ENCODE measurements at regions not wholly inside any gene's neighbourhood (a gene's known extent, or its start where the extent isn't known, plus 50 kb on each side); places are given as distances from the start of the nearest gene placed in this dataset.
"Not testable (repeated sequence)": the region's sequence is repeated elsewhere in the genome, so short reads cannot be mapped to it uniquely, and the experiment has no call there.

DNA sequence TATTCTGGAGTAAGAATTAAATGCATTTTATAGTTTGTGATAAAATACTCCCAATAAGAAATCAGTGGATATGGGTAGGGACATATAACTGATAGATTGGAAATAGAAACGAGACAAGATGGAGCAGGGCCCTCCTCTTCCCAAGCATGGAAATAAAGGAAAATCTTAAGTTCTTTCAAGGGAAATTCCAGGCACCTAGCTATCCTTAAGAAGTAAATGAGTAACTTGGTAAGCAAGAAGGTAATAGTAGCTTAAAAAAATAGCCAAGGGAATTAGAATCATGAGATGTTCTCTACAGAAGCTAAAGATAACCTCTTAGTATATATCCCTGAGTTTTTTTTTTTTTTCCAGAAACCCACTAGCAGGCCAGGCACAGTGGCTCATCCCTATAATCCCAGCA lies 105.5 kb upstream of the FAM3C start:
- no peak for TF ChIP-seq SPI1 (IDR thresholded peaks at IDR 0.05; ENCODE audit: low read depth, low read length)
- no peak for TF ChIP-seq POLR2AphosphoS5 (IDR thresholded peaks at IDR 0.05; ENCODE audit: low read depth, low read length)
- no peak for FAIRE-seq
- no peak for DNase-seq (ENCODE audit: insufficient read length, low spot score)

DNA sequence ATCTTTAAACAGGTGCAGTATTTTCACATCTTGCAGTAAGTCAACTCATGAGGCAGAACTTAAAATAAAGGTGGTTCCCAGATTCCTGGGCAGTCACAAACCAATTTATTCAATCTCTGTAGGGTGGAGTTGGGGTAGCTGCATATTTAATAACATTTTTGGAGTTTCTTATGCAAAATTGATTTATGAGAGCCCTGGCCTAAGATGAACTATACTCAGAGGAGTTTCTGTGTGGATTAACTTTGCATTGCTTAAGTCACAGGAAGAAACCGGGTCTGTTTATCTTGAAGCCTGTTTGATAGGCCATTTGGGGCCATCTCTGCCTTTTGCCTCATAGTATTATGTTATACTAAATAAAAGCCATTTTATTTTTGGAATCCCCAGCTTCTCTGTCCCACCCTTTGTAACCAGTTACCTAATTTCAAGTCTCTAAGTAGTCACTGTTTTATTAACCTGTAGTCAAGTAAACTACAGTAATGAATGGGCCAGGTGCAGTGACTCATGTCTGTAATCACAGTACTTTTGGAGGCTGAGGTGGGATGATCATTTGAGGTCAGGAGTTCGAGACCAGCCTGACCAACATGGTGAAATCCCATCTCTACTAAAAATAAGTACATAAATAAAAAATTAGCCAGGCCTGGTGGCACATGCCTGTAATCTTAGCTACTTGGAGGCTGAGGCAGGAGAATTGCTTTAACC lies 104.4 kb upstream of the FAM3C start:
- TF ChIP-seq POLR2AphosphoS5 (IDR thresholded peaks at IDR 0.05; ENCODE audit: low read depth, low read length) (no peak), SPI1 (IDR thresholded peaks at IDR 0.05; ENCODE audit: low read depth, low read length) (no peak), POLR2A (IDR thresholded peaks at IDR 0.05; ENCODE audit: low read depth, low read length) (no peak), TAF1 (IDR thresholded peaks at IDR 0.05; ENCODE audit: low read depth, low read length) (no peak), POU2F2 (IDR thresholded peaks at IDR 0.05; ENCODE audit: low read depth, low read length) (no peak), PAX5 (IDR thresholded peaks at IDR 0.05; ENCODE audit: insufficient read depth, low read length, severe bottlenecking) (no peak)
- no peak for FAIRE-seq
- DNase-seq (ENCODE audit: insufficient read length, low spot score): no peak

DNA sequence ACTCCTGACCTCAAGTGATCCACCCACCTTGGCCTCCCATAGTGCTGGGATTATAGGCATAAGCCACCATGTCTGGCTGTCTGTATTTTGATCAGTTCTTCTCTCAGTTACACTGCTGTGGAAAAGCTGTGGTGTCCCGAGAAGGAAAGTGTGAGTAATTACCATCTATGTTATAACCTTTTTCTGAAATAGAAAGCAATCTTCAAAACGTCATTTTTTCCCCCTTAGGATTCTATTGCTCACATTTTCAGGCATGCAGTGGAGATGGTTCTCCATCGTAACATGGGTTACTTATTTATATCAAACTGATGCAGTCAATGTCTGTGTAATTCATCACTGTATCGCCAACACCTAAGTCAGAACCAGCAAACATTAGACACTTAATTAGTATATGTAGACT lies 103.5 kb upstream of the FAM3C start:
- TF ChIP-seq TAF1 (IDR thresholded peaks at IDR 0.05; ENCODE audit: low read depth, low read length): no peak
- no peak for TF ChIP-seq POLR2AphosphoS5 (IDR thresholded peaks at IDR 0.05; ENCODE audit: low read depth, low read length)
- no peak for TF ChIP-seq POU2F2 (IDR thresholded peaks at IDR 0.05; ENCODE audit: low read depth, low read length)
- TF ChIP-seq POLR2A (IDR thresholded peaks at IDR 0.05; ENCODE audit: low read depth, low read length): no peak
- TF ChIP-seq PAX5 (IDR thresholded peaks at IDR 0.05; ENCODE audit: insufficient read depth, low read length, severe bottlenecking): no peak
- no peak for TF ChIP-seq SPI1 (IDR thresholded peaks at IDR 0.05; ENCODE audit: low read depth, low read length)
- no peak for FAIRE-seq
- no peak for DNase-seq (ENCODE audit: insufficient read length, low spot score)

- FAIRE-seq: no peak
- no peak for TF ChIP-seq PAX5 (IDR thresholded peaks at IDR 0.05; ENCODE audit: insufficient read depth, low read length, severe bottlenecking)
- TF ChIP-seq TAF1 (IDR thresholded peaks at IDR 0.05; ENCODE audit: low read depth, low read length): no peak
- TF ChIP-seq POLR2AphosphoS5 (IDR thresholded peaks at IDR 0.05; ENCODE audit: low read depth, low read length): no peak
- no peak for TF ChIP-seq SPI1 (IDR thresholded peaks at IDR 0.05; ENCODE audit: low read depth, low read length)
- TF ChIP-seq POU2F2 (IDR thresholded peaks at IDR 0.05; ENCODE audit: low read depth, low read length): no peak
- TF ChIP-seq POLR2A (IDR thresholded peaks at IDR 0.05; ENCODE audit: low read depth, low read length): no peak
- no peak for DNase-seq (ENCODE audit: insufficient read length, low spot score)
Measured at GRCh38 chr7:121498816-121499215, 102.7 kb upstream of the FAM3C start.

DNA sequence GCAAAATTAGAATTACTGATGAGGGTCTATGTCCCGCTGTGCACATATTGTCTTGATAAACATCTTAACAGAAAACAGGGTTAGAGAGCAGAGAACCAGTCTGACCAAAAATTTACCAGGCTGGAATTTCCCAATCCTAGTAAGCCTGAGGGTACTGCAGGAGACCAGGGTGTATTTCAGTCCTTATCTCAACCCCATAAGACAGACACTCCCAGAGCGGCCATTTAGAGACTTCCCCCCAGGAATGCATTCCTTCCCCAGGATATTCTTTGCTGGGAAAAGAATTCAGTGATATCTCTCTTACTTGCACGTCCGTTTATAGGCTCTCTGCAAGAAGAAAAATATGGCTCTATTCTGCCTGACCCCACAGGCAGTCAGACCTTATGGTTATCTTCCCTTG lies 101.4 kb upstream of the FAM3C start:
- DNase-seq (ENCODE audit: insufficient read length, low spot score); FAIRE-seq: not testable (repeated sequence)

GRCh38 chr7:121494516-121494915 lies 98.4 kb upstream of the FAM3C start:
- TF ChIP-seq POLR2A (IDR thresholded peaks at IDR 0.05; ENCODE audit: low read depth, low read length): no peak
- TF ChIP-seq TAF1 (IDR thresholded peaks at IDR 0.05; ENCODE audit: low read depth, low read length): no peak
- no peak for TF ChIP-seq SPI1 (IDR thresholded peaks at IDR 0.05; ENCODE audit: low read depth, low read length)
- no peak for TF ChIP-seq POLR2AphosphoS5 (IDR thresholded peaks at IDR 0.05; ENCODE audit: low read depth, low read length)
- no peak for TF ChIP-seq POU2F2 (IDR thresholded peaks at IDR 0.05; ENCODE audit: low read depth, low read length)
- DNase-seq (ENCODE audit: insufficient read length, low spot score): no peak
- FAIRE-seq: no peak

DNA sequence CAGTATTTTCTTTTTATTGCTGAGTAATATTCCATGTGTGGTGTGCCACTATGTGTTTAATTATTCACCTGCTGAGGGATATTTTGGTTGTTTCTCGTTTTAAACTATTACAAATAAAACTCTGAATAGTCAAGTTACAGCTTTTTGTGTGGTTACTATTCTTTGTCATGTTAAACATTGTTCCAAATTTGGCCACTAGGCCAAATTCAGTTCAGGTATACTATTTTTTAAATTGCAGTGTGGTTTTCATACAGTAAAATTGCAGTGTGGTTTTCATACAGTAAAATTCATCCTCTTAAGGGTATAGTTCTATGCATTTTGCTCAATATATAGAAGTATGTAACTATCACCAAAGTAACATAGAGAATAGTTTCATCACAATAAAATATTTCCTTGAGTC lies 97.4 kb upstream of the FAM3C start:
- no peak for FAIRE-seq
- TF ChIP-seq POU2F2 (IDR thresholded peaks at IDR 0.05; ENCODE audit: low read depth, low read length): no peak
- no peak for TF ChIP-seq SPI1 (IDR thresholded peaks at IDR 0.05; ENCODE audit: low read depth, low read length)
- no peak for TF ChIP-seq TAF1 (IDR thresholded peaks at IDR 0.05; ENCODE audit: low read depth, low read length)
- TF ChIP-seq PAX5 (IDR thresholded peaks at IDR 0.05; ENCODE audit: insufficient read depth, low read length, severe bottlenecking): no peak
- no peak for TF ChIP-seq POLR2A (IDR thresholded peaks at IDR 0.05; ENCODE audit: low read depth, low read length)
- no peak for TF ChIP-seq POLR2AphosphoS5 (IDR thresholded peaks at IDR 0.05; ENCODE audit: low read depth, low read length)
- no peak for DNase-seq (ENCODE audit: insufficient read length, low spot score)

GRCh38 chr7:121490309-121490708 lies 94.2 kb upstream of the FAM3C start:
- no peak for DNase-seq (ENCODE audit: insufficient read length, low spot score)
- TF ChIP-seq PAX5 (IDR thresholded peaks at IDR 0.05; ENCODE audit: insufficient read depth, low read length, severe bottlenecking): no peak
- no peak for TF ChIP-seq POLR2A (IDR thresholded peaks at IDR 0.05; ENCODE audit: low read depth, low read length)
- no peak for TF ChIP-seq SPI1 (IDR thresholded peaks at IDR 0.05; ENCODE audit: low read depth, low read length)
- no peak for TF ChIP-seq TAF1 (IDR thresholded peaks at IDR 0.05; ENCODE audit: low read depth, low read length)
- TF ChIP-seq POU2F2 (IDR thresholded peaks at IDR 0.05; ENCODE audit: low read depth, low read length): no peak
- TF ChIP-seq POLR2AphosphoS5 (IDR thresholded peaks at IDR 0.05; ENCODE audit: low read depth, low read length): no peak
- no peak for FAIRE-seq

- no peak for FAIRE-seq
- TF ChIP-seq TAF1 (IDR thresholded peaks at IDR 0.05; ENCODE audit: low read depth, low read length) (no peak), SPI1 (IDR thresholded peaks at IDR 0.05; ENCODE audit: low read depth, low read length) (no peak), POU2F2 (IDR thresholded peaks at IDR 0.05; ENCODE audit: low read depth, low read length) (no peak), POLR2AphosphoS5 (IDR thresholded peaks at IDR 0.05; ENCODE audit: low read depth, low read length) (no peak), PAX5 (IDR thresholded peaks at IDR 0.05; ENCODE audit: insufficient read depth, low read length, severe bottlenecking) (no peak), POLR2A (IDR thresholded peaks at IDR 0.05; ENCODE audit: low read depth, low read length) (no peak)
- DNase-seq (ENCODE audit: insufficient read length, low spot score): no peak
Measured at GRCh38 chr7:121489440-121489839, 93.3 kb upstream of the FAM3C start.

DNA sequence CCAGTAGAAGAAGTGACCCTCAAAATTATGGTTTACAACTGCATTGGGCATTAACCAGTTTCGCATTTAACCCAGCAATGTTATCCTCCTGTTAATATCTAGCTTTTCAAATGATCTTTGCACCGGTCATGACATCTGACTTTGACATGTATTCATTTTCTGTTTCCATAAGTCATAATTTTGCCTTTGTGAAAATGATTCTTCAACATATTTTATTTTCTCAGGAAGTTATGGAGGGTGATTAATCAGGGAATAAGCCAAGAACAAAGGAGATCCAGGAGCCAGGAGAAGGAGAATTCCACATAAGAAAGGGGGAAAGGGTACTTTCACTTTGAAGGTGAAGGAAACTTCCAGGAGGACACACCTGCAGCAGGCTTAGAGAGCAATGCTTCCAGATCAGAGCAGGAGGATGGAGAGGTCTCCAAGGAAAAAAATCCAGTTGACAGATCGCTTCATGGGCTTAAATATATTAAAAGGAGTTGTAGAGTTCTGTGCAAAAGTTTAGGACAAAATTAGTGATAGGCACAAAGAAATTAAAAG lies 92.1 kb upstream of the FAM3C start:
- FAIRE-seq (no peak), DNase-seq (ENCODE audit: insufficient read length, low spot score) (no peak)
- TF ChIP-seq POU2F2 (IDR thresholded peaks at IDR 0.05; ENCODE audit: low read depth, low read length) (no peak), TAF1 (IDR thresholded peaks at IDR 0.05; ENCODE audit: low read depth, low read length) (no peak), POLR2AphosphoS5 (IDR thresholded peaks at IDR 0.05; ENCODE audit: low read depth, low read length) (no peak), SPI1 (IDR thresholded peaks at IDR 0.05; ENCODE audit: low read depth, low read length) (no peak), POLR2A (IDR thresholded peaks at IDR 0.05; ENCODE audit: low read depth, low read length) (no peak), PAX5 (IDR thresholded peaks at IDR 0.05; ENCODE audit: insufficient read depth, low read length, severe bottlenecking) (no peak)

All from GM12891 (cell line).